K562 (cell line): ENCODE measurements at regions not wholly inside any gene's neighbourhood (a gene's known extent, or its start where the extent isn't known, plus 50 kb on each side); places are given as distances from the start of the nearest gene placed in this dataset.

Experiments used
- ATAC-seq: fragments of 200-7000 bp; cut with Tn5 transposase; 3 replicates; pipeline ENCODE4 v1.9.1; 2020; ENCODE audit warnings: moderate library complexity
- BruUV-seq: library from RNA; stranded (reverse); fragments of 400-500 nt; replicated peaks from 2 replicates; lab custom pipeline; 2021; lab: Mats Ljungman, UMichigan
- CTCF ChIA-PET: fragments of 300-600 bp; formaldehyde crosslinking; extraction: SDS; loops from one replicate; lab custom pipeline; 2021; ENCODE audit warnings: low intra/inter-chr PET ratio; lab: Yijun Ruan, JAX
- POLR2A ChIA-PET: fragments of 300-600, 350-650 bp; sonication (Branson Sonifier 250); formaldehyde crosslinking; extraction: SDS; loops from one replicate; lab custom pipeline; 2021; ENCODE audit warnings: antibody characterized with exemption, inconsistent platforms; lab: Yijun Ruan, JAX
- DNase-seq, 4 experiments: peaks; one replicate each; pipeline versions ENCODE4 v3.0.0 to v3.0.0-alpha.2; 2011 to 2018; ENCODE audit warnings: low spot score in 3 of 4, mixed read lengths in 3 of 4; ENCODE audit errors: extremely low read depth in 1 of 4
- FAIRE-seq: peaks from 2 replicates; lab custom pipeline; 2011; peaks lifted over from hg19 to GRCh38; lab: Jason Lieb, UNC
- H2AFZ ChIP-seq: 2 replicates; pipeline ENCODE4 v1.6.0; 2011; ENCODE audit warnings: low read depth, low read length, control low read depth, inconsistent platforms
- H3K27ac ChIP-seq: fragments of 200-600 bp; 3 replicates; pipeline ENCODE4 v1.8.0; 2011; ENCODE audit warnings: low read depth, mild to moderate bottlenecking, control low read depth, inconsistent platforms, low read length, moderate library complexity, mixed read lengths; ENCODE audit errors: extremely low read depth
- H3K27me3 ChIP-seq, 2 experiments: fragments of 300-600 bp in 1 of 2; 2 replicates in 1 of 2; 3 replicates in 1 of 2; pipeline versions ENCODE4 v1.6.0 to v1.8.0; 2011; ENCODE audit warnings: inconsistent platforms in 2 of 2, low read length in 2 of 2, mild to moderate bottlenecking in 1 of 2, mixed read lengths in 1 of 2, moderate library complexity in 1 of 2; ENCODE audit not compliant: control insufficient read depth in 2 of 2, insufficient read depth in 2 of 2
- H3K36me3 ChIP-seq: fragments of 300-600 bp; 3 replicates; pipeline ENCODE4 v1.8.0; 2011; ENCODE audit warnings: mild to moderate bottlenecking, low read length, inconsistent platforms; ENCODE audit not compliant: control insufficient read depth, insufficient read depth
- H3K4me1 ChIP-seq, 2 experiments: fragments of 200-600 bp in 1 of 2; replicated peaks in 1 of 2; 2 replicates in 1 of 2; 3 replicates in 1 of 2; pipeline versions ENCODE4 v1.5.1 to v1.8.0; 2011; ENCODE audit warnings: inconsistent platforms in 2 of 2, low read length in 2 of 2, mild to moderate bottlenecking in 1 of 2, mixed read lengths in 1 of 2, moderate library complexity in 1 of 2; ENCODE audit not compliant: control insufficient read depth in 2 of 2, insufficient read depth in 2 of 2
- H3K4me2 ChIP-seq: 2 replicates; pipeline ENCODE4 v1.6.1; 2011; ENCODE audit warnings: low read length, control low read depth, inconsistent platforms, mixed read lengths; ENCODE audit not compliant: insufficient read depth
- H3K4me3 ChIP-seq: fragments of 200-600 bp; sonication (generic), shearing (Covaris generic); 2 replicates; pipeline ENCODE4 v1.5.1; 2016; ENCODE audit warnings: control low read depth, inconsistent platforms
- H3K79me2 ChIP-seq: fragments of 200-600 bp; 3 replicates; pipeline ENCODE4 v1.8.0; 2011; ENCODE audit warnings: low read length, inconsistent platforms; ENCODE audit not compliant: control insufficient read depth, insufficient read depth
- H3K9ac ChIP-seq, 2 experiments: 2 replicates each; pipeline versions ENCODE4 v1.6.0 to v1.6.1; 2011; ENCODE audit warnings: low read depth in 2 of 2, low read length in 2 of 2, control low read depth in 1 of 2, inconsistent platforms in 1 of 2, mild to moderate bottlenecking in 1 of 2, mixed read lengths in 1 of 2; ENCODE audit not compliant: insufficient read depth in 1 of 2
- H3K9me1 ChIP-seq: one replicate; pipeline ENCODE4 v1.6.0; 2011; ENCODE audit warnings: inconsistent platforms, mild to moderate bottlenecking, low read length, moderate library complexity; ENCODE audit not compliant: control insufficient read depth, insufficient read depth
- H3K9me3 ChIP-seq: replicated peaks from 2 replicates; pipeline ENCODE4 v1.5.1; 2011; ENCODE audit warnings: low read depth, low read length, inconsistent platforms; ENCODE audit not compliant: control insufficient read depth, insufficient read depth
- H4K20me1 ChIP-seq: replicated peaks from 2 replicates; pipeline ENCODE4 v1.6.1; 2011; ENCODE audit warnings: low read length, inconsistent platforms, mixed read lengths; ENCODE audit not compliant: control insufficient read depth, insufficient read depth
- ESRRB ChIP-seq: fragments of 250-450 bp; sonication (Bioruptor Pico); IDR thresholded peaks from 2 replicates; pipeline ENCODE4 v1.5.0; 2020; ENCODE audit warnings: mild to moderate bottlenecking, moderate library complexity, borderline replicate concordance
- HSF4 ChIP-seq: fragments of 250-450 bp; sonication (Bioruptor Pico); IDR thresholded peaks from 2 replicates; pipeline ENCODE4 v2.1.2; 2022; ENCODE audit warnings: mild to moderate bottlenecking, moderate library complexity, borderline replicate concordance
- IRF2 ChIP-seq: sonication (generic); formaldehyde crosslinking; IDR thresholded peaks from 2 replicates; pipeline ENCODE4 v1.8.1; 2022; ENCODE audit warnings: mild to moderate bottlenecking, missing genetic modification reagents
- NCOA4 ChIP-seq: fragments of 450-650 bp; IDR thresholded peaks from 2 replicates; pipeline ENCODE4 v1.6.1; 2018; ENCODE audit warnings: mild to moderate bottlenecking; ENCODE audit not compliant: partially characterized antibody
- NR2C2 ChIP-seq, 2 experiments: fragments of 200-800 bp in 1 of 2; sonication (Bioruptor generic) in 1 of 2; sonication (generic) in 1 of 2; formaldehyde crosslinking in 1 of 2; IDR thresholded peaks; 2 replicates each; pipeline versions ENCODE4 v1.6.1 to v1.8.0; 2016 to 2022; ENCODE audit warnings: mild to moderate bottlenecking in 1 of 2, missing compliant biosample characterization in 1 of 2, missing genetic modification characterization in 1 of 2, missing genetic modification reagents in 1 of 2
- SLC30A9 ChIP-seq: fragments of 250-450 bp; sonication (Bioruptor Pico); IDR thresholded peaks from 2 replicates; pipeline ENCODE4 v1.8.0; 2022; ENCODE audit warnings: mild to moderate bottlenecking, moderate library complexity
- SRF ChIP-seq, 2 experiments: fragments of 250-450, 450-650 bp in 1 of 2; sonication (Bioruptor Pico) in 1 of 2; sonication (generic) in 1 of 2; formaldehyde crosslinking; IDR thresholded peaks; 2 replicates each; pipeline versions ENCODE4 v1.5.0 to v1.5.1; 2020 to 2022; ENCODE audit warnings: mild to moderate bottlenecking in 1 of 2, missing genetic modification reagents in 1 of 2
- TAF1 ChIP-seq: IDR thresholded peaks from 2 replicates; pipeline ENCODE4 v1.6.1; 2011; ENCODE audit warnings: mild to moderate bottlenecking, low read length, moderate library complexity; ENCODE audit not compliant: insufficient read depth, control insufficient read depth, severe bottlenecking; ENCODE audit errors: extremely low read depth
- ZBTB17 ChIP-seq: fragments of 450-650 bp; formaldehyde crosslinking; IDR thresholded peaks from 2 replicates; pipeline ENCODE4 v1.4.0; 2020; ENCODE audit warnings: mild to moderate bottlenecking
- ZNF57 ChIP-seq: fragments of 450-650 bp; formaldehyde crosslinking; IDR thresholded peaks from 2 replicates; pipeline ENCODE4 v1.4.0; 2020; ENCODE audit warnings: mild to moderate bottlenecking, moderate library complexity
- WGBS: fragments of 100-300 bp; shearing (Covaris generic); methylation state at CpG from one replicate; pipeline ENCODE4 v1.1.6; 2016; ENCODE audit warnings: low coverage, mixed read lengths; ENCODE audit not compliant: insufficient coverage; ENCODE audit errors: missing lambda C conversion rate; 5-methylcytosine and 5-hydroxymethylcytosine counted together
- in situ Hi-C: fragments of 300-500 bp; cut with MboI; formaldehyde crosslinking; loops from 4 replicates; pipeline ENCODE4 v1.15.0; 2018; ENCODE audit warnings: inconsistent platforms, mixed read lengths
- intact Hi-C: fragments of 100-400 bp; cut with micrococcal nuclease; formaldehyde crosslinking; loops from 2 replicates; pipeline ENCODE4 v1.14.2; 2022
- TF ChIP-seq, protein P1 (sequence below), 3 experiments: IDR thresholded peaks in 2 of 3; conservative IDR thresholded peaks in 1 of 3; 2 replicates each; pipeline ENCODE4 v1.5.1; 2011 to 2012; ENCODE audit warnings: low read length in 3 of 3, mild to moderate bottlenecking in 3 of 3, control low read depth in 2 of 3, improper control_type of control experiment in 1 of 3, inconsistent platforms in 1 of 3, low read depth in 1 of 3, mixed read lengths in 1 of 3, moderate library complexity in 1 of 3; ENCODE audit not compliant: insufficient read depth in 2 of 3
- TF ChIP-seq, protein P2 (sequence below): fragments of 250-450 bp; sonication (Bioruptor Pico); IDR thresholded peaks from 2 replicates; pipeline ENCODE4 v1.8.0; 2022; ENCODE audit warnings: inconsistent platforms, mild to moderate bottlenecking, moderate library complexity, borderline replicate concordance

DNA sequence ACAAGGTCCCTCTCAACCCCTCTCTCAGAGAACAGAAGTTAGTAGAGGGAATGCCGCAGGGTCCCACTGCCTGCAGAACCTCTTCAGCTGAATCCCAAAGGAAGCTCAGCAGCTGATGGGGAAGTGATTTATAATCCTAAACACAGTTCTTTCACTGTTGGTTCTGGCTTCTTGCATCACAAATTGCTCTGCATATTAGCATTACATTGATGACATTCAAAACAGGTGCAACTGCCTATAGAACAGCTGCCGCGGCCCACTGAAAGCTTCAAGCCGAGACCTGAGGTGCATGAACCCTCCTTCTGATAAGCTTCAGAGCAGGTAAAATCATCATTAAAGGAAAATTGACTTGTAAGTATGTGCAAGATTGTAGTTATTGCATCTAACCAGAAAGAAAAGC lies 75.2 kb upstream of the KIRREL3 start:
- H3K4me3 ChIP-seq: no peak overlapping the region
- H4K20me1 ChIP-seq: no peaks in the 10 kb centered on the region
- H2AFZ ChIP-seq: no peak overlapping the region
- no peaks in the 10 kb centered on the region for H3K36me3 ChIP-seq
- no peaks in the 10 kb centered on the region for H3K27me3 ChIP-seq
- H3K27ac ChIP-seq: no peak overlapping the region
- FAIRE-seq: no peak
- 0% methylated on average over 4 of the region's 4 CpGs for WGBS
- POLR2A ChIA-PET: interaction anchor here (0.6 to 1.1 kb wide), 2 partner anchors 36 to 381 kb away, joined by 3 read pairs; no protein-coding TSS in a partner anchor
- CTCF ChIA-PET: no interaction called here
- no peaks in the 10 kb centered on the region for H3K79me2 ChIP-seq
- no TSS peak for BruUV-seq
- in situ Hi-C loops: no loop called here
- H3K9me1 ChIP-seq: no peaks in the 10 kb centered on the region
- no peaks in the 10 kb centered on the region for H3K4me1 ChIP-seq
- no peak for ATAC-seq
- no peak overlapping the region for H3K9ac ChIP-seq
- no peak for DNase-seq
- TF ChIP-seq IRF2: no peak
- TF ChIP-seq NR2C2 (CRISPR knock-in tag; IDR thresholded peaks at IDR 0.05): no peak
- TF ChIP-seq NR2C2 (tag; IDR thresholded peaks at IDR 0.05): no peak
- TF ChIP-seq SRF (CRISPR knock-in tag; IDR thresholded peaks at IDR 0.05): no peak
- no peak for TF ChIP-seq ESRRB (CRISPR knock-in tag)
- TF ChIP-seq ZNF57 (CRISPR knock-in tag): no peak
- TF ChIP-seq, protein P1, sequence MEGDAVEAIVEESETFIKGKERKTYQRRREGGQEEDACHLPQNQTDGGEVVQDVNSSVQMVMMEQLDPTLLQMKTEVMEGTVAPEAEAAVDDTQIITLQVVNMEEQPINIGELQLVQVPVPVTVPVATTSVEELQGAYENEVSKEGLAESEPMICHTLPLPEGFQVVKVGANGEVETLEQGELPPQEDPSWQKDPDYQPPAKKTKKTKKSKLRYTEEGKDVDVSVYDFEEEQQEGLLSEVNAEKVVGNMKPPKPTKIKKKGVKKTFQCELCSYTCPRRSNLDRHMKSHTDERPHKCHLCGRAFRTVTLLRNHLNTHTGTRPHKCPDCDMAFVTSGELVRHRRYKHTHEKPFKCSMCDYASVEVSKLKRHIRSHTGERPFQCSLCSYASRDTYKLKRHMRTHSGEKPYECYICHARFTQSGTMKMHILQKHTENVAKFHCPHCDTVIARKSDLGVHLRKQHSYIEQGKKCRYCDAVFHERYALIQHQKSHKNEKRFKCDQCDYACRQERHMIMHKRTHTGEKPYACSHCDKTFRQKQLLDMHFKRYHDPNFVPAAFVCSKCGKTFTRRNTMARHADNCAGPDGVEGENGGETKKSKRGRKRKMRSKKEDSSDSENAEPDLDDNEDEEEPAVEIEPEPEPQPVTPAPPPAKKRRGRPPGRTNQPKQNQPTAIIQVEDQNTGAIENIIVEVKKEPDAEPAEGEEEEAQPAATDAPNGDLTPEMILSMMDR (IDR thresholded peaks at IDR 0.05 in 2 of 3, conservative IDR thresholded peaks at IDR 0.05 in 1 of 3; ENCODE audit: insufficient read depth in 2 of 3, low read depth in 1 of 3, low read length in 3 of 3): no peak
- TF ChIP-seq HSF4 (CRISPR knock-in tag): no peak
- TF ChIP-seq, protein P2, sequence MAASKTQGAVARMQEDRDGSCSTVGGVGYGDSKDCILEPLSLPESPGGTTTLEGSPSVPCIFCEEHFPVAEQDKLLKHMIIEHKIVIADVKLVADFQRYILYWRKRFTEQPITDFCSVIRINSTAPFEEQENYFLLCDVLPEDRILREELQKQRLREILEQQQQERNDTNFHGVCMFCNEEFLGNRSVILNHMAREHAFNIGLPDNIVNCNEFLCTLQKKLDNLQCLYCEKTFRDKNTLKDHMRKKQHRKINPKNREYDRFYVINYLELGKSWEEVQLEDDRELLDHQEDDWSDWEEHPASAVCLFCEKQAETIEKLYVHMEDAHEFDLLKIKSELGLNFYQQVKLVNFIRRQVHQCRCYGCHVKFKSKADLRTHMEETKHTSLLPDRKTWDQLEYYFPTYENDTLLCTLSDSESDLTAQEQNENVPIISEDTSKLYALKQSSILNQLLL: no peak
- no peak for TF ChIP-seq TAF1
- no peak for TF ChIP-seq NCOA4
- no peak for TF ChIP-seq SLC30A9 (CRISPR knock-in tag)
- no peak for TF ChIP-seq ZBTB17 (CRISPR knock-in tag)
- no peak overlapping the region for H3K4me2 ChIP-seq
- intact Hi-C loops: loop anchor here (2.0 kb wide), 1 partner anchor 359 kb away; no protein-coding TSS in a partner anchor
- H3K9me3 ChIP-seq: no peaks in the 10 kb centered on the region
